Right atrium auricular region (tissue), 2 donors: ENCODE measurements at regions not wholly inside any gene's neighbourhood (a gene's known extent, or its start where the extent isn't known, plus 50 kb on each side); places are given as distances from the start of the nearest gene placed in this dataset.

Experiments
- DNase-seq: peaks from one replicate; pipeline ENCODE4 v3.0.0-alpha.2; 2019; ENCODE audit warnings: low spot score
- H3K27ac ChIP-seq, 2 donors: fragments of 200-600 bp; sonication (generic); 1 replicate in 1 of 2; 2 replicates in 1 of 2; pipeline ENCODE4 v1.5.1; 2016 to 2019
- H3K27me3 ChIP-seq, 2 donors: fragments of 200-600 bp; sonication (generic); one replicate each; pipeline versions ENCODE4 v1.5.1 to v1.6.0; 2017 to 2019
- H3K36me3 ChIP-seq: fragments of 200-600 bp; sonication (generic); one replicate; pipeline ENCODE4 v1.5.1; 2016
- H3K4me1 ChIP-seq, 2 donors: fragments of 200-600 bp; sonication (generic); one replicate each; pipeline versions ENCODE4 v1.5.1 to v1.6.0; 2017 to 2019
- H3K4me3 ChIP-seq, 2 donors: fragments of 200-600 bp; sonication (generic); 1 replicate in 1 of 2; 2 replicates in 1 of 2; pipeline ENCODE4 v1.5.1; 2017 to 2019; ENCODE audit warnings: mild to moderate bottlenecking in 1 of 2, moderate library complexity in 1 of 2
- H3K9me3 ChIP-seq, 2 donors: fragments of 200-600 bp; sonication (generic); one replicate each; pipeline ENCODE4 v1.5.1; 2019
- TF ChIP-seq, protein P1 (sequence below), 2 donors: fragments of 200-600 bp; sonication (generic); IDR thresholded peaks; one replicate each; pipeline ENCODE4 v1.5.1; 2019; ENCODE audit warnings: antibody characterized with exemption in 2 of 2

DNA sequence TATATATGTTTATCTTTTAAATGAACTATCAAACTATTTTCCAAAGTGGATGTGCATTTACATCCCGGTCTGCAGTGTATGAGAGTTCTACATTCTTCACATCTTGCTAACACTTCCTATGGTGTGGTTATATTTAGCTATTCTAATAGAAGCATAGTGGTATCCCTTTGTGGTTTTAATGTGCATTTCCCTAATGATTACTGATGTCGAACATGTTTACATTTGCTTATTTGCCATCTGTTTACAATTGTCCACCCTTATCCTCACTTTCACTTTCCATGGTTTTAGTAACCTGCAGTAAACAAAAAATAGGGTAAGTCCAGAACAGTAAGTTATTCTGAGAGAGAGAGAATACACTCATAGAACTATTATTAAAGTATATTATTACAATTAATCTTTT is 360.5 kb upstream of the NAALADL2 start:
- Histone ChIP-seq H3K27ac (no peak overlapping the region), H3K36me3 (no peaks in the 10 kb centered on the region), H3K4me1 (peaks cover 0 to 4% of the 10 kb centered on the region in 2 donors), H3K4me3 (no peak overlapping the region), H3K27me3 (no peaks in the 10 kb centered on the region), H3K9me3 (no peaks in the 10 kb centered on the region)
- no peak for DNase-seq
- TF ChIP-seq, protein P1, sequence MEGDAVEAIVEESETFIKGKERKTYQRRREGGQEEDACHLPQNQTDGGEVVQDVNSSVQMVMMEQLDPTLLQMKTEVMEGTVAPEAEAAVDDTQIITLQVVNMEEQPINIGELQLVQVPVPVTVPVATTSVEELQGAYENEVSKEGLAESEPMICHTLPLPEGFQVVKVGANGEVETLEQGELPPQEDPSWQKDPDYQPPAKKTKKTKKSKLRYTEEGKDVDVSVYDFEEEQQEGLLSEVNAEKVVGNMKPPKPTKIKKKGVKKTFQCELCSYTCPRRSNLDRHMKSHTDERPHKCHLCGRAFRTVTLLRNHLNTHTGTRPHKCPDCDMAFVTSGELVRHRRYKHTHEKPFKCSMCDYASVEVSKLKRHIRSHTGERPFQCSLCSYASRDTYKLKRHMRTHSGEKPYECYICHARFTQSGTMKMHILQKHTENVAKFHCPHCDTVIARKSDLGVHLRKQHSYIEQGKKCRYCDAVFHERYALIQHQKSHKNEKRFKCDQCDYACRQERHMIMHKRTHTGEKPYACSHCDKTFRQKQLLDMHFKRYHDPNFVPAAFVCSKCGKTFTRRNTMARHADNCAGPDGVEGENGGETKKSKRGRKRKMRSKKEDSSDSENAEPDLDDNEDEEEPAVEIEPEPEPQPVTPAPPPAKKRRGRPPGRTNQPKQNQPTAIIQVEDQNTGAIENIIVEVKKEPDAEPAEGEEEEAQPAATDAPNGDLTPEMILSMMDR (IDR thresholded peaks at IDR 0.05) = no peak

DNA sequence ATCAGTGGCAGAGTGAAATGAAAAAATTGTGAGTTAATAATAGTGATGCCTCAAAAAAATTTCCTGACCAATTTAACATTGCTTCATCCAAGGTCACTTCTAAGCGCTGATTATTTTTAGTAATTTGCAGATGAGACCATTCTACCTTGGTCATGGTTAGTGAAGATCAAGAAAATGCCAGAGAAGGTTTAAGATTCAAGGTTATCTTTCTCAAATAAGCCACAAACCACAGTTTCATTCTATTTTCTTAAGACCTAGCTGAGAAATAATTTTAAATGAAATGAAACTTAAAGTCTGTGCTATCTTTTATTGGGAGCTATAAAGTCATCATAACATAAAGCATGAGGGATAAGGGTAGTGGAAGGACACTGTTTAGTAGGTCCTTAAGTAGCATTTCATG is 353.9 kb upstream of the NAALADL2 start:
- H3K36me3 ChIP-seq = no peaks in the 10 kb centered on the region
- no peak overlapping the region for H3K27ac ChIP-seq
- no peaks in the 10 kb centered on the region for H3K9me3 ChIP-seq
- no peak for DNase-seq
- H3K27me3 ChIP-seq = no peaks in the 10 kb centered on the region
- TF ChIP-seq, protein P1 (IDR thresholded peaks at IDR 0.05) = no peak
- H3K4me1 ChIP-seq = no peaks in the 10 kb centered on the region
- no peak overlapping the region for H3K4me3 ChIP-seq

DNA sequence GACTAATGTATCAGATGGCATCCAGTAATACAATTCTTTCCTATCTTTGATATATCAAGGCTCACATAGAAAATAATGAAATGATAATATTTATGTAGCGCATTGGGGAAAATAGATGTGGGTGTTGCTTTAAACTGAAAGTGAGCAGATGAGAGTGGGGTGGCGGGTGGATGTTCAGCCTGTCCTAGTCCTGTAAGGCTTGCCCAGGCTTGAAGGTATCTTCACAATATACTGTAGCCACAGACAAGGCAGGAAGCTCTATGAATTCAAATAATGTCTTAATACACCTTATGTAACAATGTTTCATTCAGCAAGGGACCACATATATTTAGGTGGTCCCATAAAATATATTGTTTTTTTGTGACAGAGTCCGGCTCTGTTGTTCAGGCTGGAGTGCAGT is 334.9 kb upstream of the NAALADL2 start:
- Histone ChIP-seq H3K9me3 (no peaks in the 10 kb centered on the region), H3K4me3 (no peak overlapping the region), H3K4me1 (no peaks in the 10 kb centered on the region), H3K27ac (no peak overlapping the region), H3K27me3 (no peaks in the 10 kb centered on the region), H3K36me3 (no peaks in the 10 kb centered on the region)
- TF ChIP-seq, protein P1 (IDR thresholded peaks at IDR 0.05) = no peak
- no peak for DNase-seq

DNA sequence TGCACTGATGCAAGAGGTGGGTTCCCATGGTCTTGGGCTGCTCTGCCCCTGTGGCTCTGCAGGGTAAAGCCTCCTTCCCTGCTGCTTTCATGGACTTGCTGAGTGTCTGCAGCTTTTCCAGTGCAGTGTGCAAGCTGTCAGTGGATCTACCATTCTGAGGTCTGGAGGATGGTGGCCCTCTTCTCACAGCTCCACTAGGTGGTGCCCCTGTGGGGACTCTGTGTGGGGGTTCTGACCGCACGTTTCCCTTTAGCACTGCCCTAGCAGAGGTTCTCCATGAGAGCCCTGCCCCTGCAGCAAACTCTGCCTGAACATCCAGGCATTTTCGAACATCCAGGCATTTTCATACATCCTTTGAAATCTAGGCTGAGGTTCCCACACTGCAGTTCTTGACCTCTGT is 329.8 kb upstream of the NAALADL2 start:
- no peaks in the 10 kb centered on the region for H3K9me3 ChIP-seq

DNA sequence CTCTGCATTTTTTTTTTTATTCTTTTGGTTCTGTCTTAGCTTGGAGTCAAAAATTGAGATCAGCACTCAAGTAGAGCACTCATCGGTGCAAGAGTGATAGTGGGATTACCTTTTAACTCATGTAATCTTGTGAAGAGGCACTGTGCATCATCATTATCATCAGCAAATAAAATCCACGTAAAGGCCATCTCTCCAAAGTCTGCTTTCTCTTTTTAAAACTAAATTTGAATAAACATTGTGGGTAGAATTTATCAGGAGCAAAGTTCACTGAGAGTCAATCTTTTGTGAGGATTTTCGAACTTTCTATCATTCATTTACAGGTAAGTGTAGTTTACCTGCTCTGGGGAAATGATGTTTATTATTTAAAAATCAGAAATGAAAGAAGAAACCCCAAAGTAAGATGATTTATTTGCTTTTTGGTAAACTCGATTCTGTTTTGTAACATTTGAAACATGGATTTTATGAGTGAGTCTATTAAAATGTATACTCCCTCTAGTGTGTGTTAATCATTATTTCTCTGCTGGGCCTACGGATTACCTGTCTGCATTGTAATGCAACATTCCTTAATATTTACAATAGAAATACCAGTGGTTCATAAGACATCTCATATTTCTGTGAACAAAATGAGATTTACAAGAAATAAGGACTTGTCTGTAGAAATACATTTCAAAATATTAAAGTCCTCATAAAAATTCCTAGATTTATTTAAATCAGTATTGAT is 327.7 kb upstream of the NAALADL2 start:
- TF ChIP-seq, protein P1 (IDR thresholded peaks at IDR 0.05) = no peak
- Histone ChIP-seq H3K27ac (no peak overlapping the region), H3K27me3 (no peaks in the 10 kb centered on the region), H3K4me1 (no peaks in the 10 kb centered on the region), H3K4me3 (no peak overlapping the region), H3K36me3 (no peaks in the 10 kb centered on the region), H3K9me3 (no peaks in the 10 kb centered on the region)
- DNase-seq = no peak

More for the DNA sequence above, 329.8 kb upstream of the NAALADL2 start:
- Histone ChIP-seq H3K4me1 (no peaks in the 10 kb centered on the region), H3K4me3 (no peak overlapping the region), H3K27me3 (no peaks in the 10 kb centered on the region), H3K27ac (no peak overlapping the region), H3K36me3 (no peaks in the 10 kb centered on the region)
- TF ChIP-seq, protein P1 (IDR thresholded peaks at IDR 0.05) = no peak
- DNase-seq = no peak

DNA sequence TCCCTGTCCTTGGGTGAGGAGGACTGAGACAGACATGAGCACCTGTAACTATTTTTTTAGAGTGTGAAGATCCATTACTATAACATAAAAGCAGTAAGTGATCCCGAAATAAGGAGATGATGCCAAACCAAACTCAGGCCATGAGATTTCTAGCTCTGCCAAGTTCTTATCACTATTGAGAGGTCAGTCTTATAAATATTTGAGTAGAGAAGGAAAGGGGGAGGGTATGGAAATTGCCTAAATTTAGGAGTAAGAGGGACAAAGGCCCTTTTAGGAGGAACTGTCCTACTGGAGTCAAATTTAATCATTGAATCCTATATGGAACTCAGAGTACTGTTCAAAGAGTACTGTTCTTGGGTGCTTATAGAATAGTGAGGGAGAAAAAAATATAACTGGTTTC is 326.9 kb upstream of the NAALADL2 start:
- TF ChIP-seq, protein P1 (IDR thresholded peaks at IDR 0.05) = no peak

More for the DNA sequence above, 326.9 kb upstream of the NAALADL2 start:
- no peaks in the 10 kb centered on the region for H3K36me3 ChIP-seq
- no peak for DNase-seq
- no peak overlapping the region for H3K4me3 ChIP-seq
- H3K9me3 ChIP-seq = no peaks in the 10 kb centered on the region
- H3K27me3 ChIP-seq = no peaks in the 10 kb centered on the region
- H3K4me1 ChIP-seq = no peaks in the 10 kb centered on the region
- H3K27ac ChIP-seq = no peak overlapping the region
